ENCODE measurements at regions not wholly inside any gene's neighbourhood (a gene's known extent, or its start where the extent isn't known, plus 50 kb on each side); places are given as distances from the start of the nearest gene placed in this dataset.

- H3K36me3 ChIP-seq (replicated peaks in 1 of 2; ENCODE audit: control extremely low read depth in 1 of 2, control insufficient read depth in 1 of 2, extremely low read depth in 1 of 2, insufficient read depth in 2 of 2, low read length in 1 of 2): no peaks in the 10 kb centered on the region
- H3K79me2 ChIP-seq (ENCODE audit: control insufficient read depth, insufficient read depth, low read length): no peaks in the 10 kb centered on the region
- peaks cover 0 to 3% (median 0%) of the 10 kb centered on the region in 3 donors for H3K9me3 ChIP-seq (ENCODE audit: control extremely low read depth in 1 of 3, control insufficient read depth in 2 of 3, insufficient read depth in 1 of 3, low read length in 2 of 3)
- ChIA-PET CTCF (no interaction called here), POLR2A (no interaction called here)
- TF ChIP-seq CTCF (IDR thresholded peaks at IDR 0.05) (no peak), EZH2 (IDR thresholded peaks at IDR 0.05; ENCODE audit: borderline replicate concordance, insufficient read depth, low read depth, low read length, poor library complexity, severe bottlenecking) (no peak)
- Mint-ChIP-seq H3K9me3 (ENCODE audit: insufficient read depth) (no peaks in the 10 kb centered on the region), H3K27ac (no peak overlapping the region), H3K4me3 (no peak overlapping the region), H3K27me3 (peaks cover 5% of the 10 kb centered on the region), H3K4me1 (no peaks in the 10 kb centered on the region)
- WGBS (ENCODE audit: insufficient coverage): 74% methylated on average over 5 of the region's 7 CpGs
- no peak overlapping the region for H3K4me3 ChIP-seq (ENCODE audit: control extremely low read depth in 1 of 5, extremely low read depth in 1 of 5, insufficient read depth in 1 of 5, low read depth in 2 of 5, low read length in 4 of 5)
- no peak overlapping the region for H3K4me2 ChIP-seq (replicated peaks; ENCODE audit: low read depth, low read length, poor library complexity, severe bottlenecking)
- no peak overlapping the region for H3K9ac ChIP-seq (ENCODE audit: low read length)
- no peak overlapping the region for H3K27ac ChIP-seq (ENCODE audit: low read length in 2 of 2)
- H3K27me3 ChIP-seq (replicated peaks in 1 of 4; ENCODE audit: control extremely low read depth in 1 of 4, control insufficient read depth in 3 of 4, insufficient read depth in 4 of 4, low read length in 3 of 4): no peaks in the 10 kb centered on the region
- H4K20me1 ChIP-seq (ENCODE audit: control insufficient read depth, insufficient read depth, low read length, poor library complexity, severe bottlenecking): no peaks in the 10 kb centered on the region
- ATAC-seq (ENCODE audit: low read depth): no peak
- intact Hi-C loops (cut with micrococcal nuclease): no loop called here
- no peaks in the 10 kb centered on the region for H3K4me1 ChIP-seq (ENCODE audit: control insufficient read depth in 2 of 2, insufficient read depth in 2 of 2, low read length in 2 of 2)
- no peak for DNase-seq
- no peak overlapping the region for H2AFZ ChIP-seq (ENCODE audit: insufficient read depth, low read depth, low read length, poor library complexity, severe bottlenecking)
These were observed 176.7 kb downstream of the GPAM start for GRCh38 chr10:112006831-112007230.

- H3K9me3 Mint-ChIP-seq (ENCODE audit: insufficient read depth): peaks cover 3% of the 10 kb centered on the region
- H3K36me3 ChIP-seq (replicated peaks in 1 of 2; ENCODE audit: control extremely low read depth in 1 of 2, control insufficient read depth in 1 of 2, extremely low read depth in 1 of 2, insufficient read depth in 2 of 2, low read length in 1 of 2): no peaks in the 10 kb centered on the region
- H3K9ac ChIP-seq (ENCODE audit: low read length): no peak overlapping the region
- ATAC-seq (ENCODE audit: low read depth) (no peak), DNase-seq (no peak)
- H3K27me3 ChIP-seq (replicated peaks in 1 of 4; ENCODE audit: control extremely low read depth in 1 of 4, control insufficient read depth in 3 of 4, insufficient read depth in 4 of 4, low read length in 3 of 4): no peaks in the 10 kb centered on the region
- peaks cover 3% of the 10 kb centered on the region for H3K27me3 Mint-ChIP-seq
- intact Hi-C loops (cut with micrococcal nuclease): no loop called here
- no peak overlapping the region for H2AFZ ChIP-seq (ENCODE audit: insufficient read depth, low read depth, low read length, poor library complexity, severe bottlenecking)
- no peak overlapping the region for H3K27ac ChIP-seq (ENCODE audit: low read length in 2 of 2)
- H3K4me3 Mint-ChIP-seq: no peak overlapping the region
- 67% methylated on average over 1 of the region's 1 CpG for WGBS (ENCODE audit: insufficient coverage)
- H3K9me3 ChIP-seq (ENCODE audit: control extremely low read depth in 1 of 3, control insufficient read depth in 2 of 3, insufficient read depth in 1 of 3, low read length in 2 of 3): no peaks in the 10 kb centered on the region
- no peak overlapping the region for H3K4me3 ChIP-seq (ENCODE audit: control extremely low read depth in 1 of 5, extremely low read depth in 1 of 5, insufficient read depth in 1 of 5, low read depth in 2 of 5, low read length in 4 of 5)
- TF ChIP-seq CTCF (IDR thresholded peaks at IDR 0.05) (no peak), EZH2 (IDR thresholded peaks at IDR 0.05; ENCODE audit: borderline replicate concordance, insufficient read depth, low read depth, low read length, poor library complexity, severe bottlenecking) (no peak)
- ChIA-PET CTCF (no interaction called here), POLR2A (no interaction called here)
- H3K79me2 ChIP-seq (ENCODE audit: control insufficient read depth, insufficient read depth, low read length): no peaks in the 10 kb centered on the region
- no peaks in the 10 kb centered on the region for H3K4me1 Mint-ChIP-seq
- no peak overlapping the region for H3K4me2 ChIP-seq (replicated peaks; ENCODE audit: low read depth, low read length, poor library complexity, severe bottlenecking)
- H3K27ac Mint-ChIP-seq: no peak overlapping the region
- H4K20me1 ChIP-seq (ENCODE audit: control insufficient read depth, insufficient read depth, low read length, poor library complexity, severe bottlenecking): no peaks in the 10 kb centered on the region
- no peaks in the 10 kb centered on the region for H3K4me1 ChIP-seq (ENCODE audit: control insufficient read depth in 2 of 2, insufficient read depth in 2 of 2, low read length in 2 of 2)
These were observed 161.4 kb downstream of the GPAM start for GRCh38 chr10:112022196-112022595.
